ENCODE measurements at regions not wholly inside any gene's neighbourhood (a gene's known extent, or its start where the extent isn't known, plus 50 kb on each side); places are given as distances from the start of the nearest gene placed in this dataset.

DNA sequence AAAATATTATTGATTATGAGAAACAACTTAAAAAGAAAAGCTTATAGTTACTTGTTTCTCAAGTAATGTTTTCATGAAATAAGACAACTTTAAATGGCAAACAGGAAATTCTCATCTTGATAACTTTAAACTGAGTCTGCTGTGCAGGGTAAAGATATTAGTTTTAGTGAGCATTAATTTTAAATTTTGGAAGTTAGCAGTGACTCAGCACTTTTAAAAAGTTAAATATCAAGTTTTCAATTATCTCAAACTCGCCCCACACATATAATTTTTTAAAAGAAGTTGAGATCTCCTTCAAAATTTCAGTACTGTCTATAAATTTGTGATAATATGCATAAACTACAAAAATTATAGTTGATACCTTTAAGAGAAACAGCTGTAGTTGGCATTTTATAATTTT is 337.3 kb upstream of the NT5E start:
- TF ChIP-seq, protein P1, sequence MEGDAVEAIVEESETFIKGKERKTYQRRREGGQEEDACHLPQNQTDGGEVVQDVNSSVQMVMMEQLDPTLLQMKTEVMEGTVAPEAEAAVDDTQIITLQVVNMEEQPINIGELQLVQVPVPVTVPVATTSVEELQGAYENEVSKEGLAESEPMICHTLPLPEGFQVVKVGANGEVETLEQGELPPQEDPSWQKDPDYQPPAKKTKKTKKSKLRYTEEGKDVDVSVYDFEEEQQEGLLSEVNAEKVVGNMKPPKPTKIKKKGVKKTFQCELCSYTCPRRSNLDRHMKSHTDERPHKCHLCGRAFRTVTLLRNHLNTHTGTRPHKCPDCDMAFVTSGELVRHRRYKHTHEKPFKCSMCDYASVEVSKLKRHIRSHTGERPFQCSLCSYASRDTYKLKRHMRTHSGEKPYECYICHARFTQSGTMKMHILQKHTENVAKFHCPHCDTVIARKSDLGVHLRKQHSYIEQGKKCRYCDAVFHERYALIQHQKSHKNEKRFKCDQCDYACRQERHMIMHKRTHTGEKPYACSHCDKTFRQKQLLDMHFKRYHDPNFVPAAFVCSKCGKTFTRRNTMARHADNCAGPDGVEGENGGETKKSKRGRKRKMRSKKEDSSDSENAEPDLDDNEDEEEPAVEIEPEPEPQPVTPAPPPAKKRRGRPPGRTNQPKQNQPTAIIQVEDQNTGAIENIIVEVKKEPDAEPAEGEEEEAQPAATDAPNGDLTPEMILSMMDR (IDR thresholded peaks at IDR 0.05; ENCODE audit: borderline replicate concordance, insufficient read depth, low read depth, low read length), result no peak
- H3K4me3 ChIP-seq (ENCODE audit: low read depth, low read length), result no peak overlapping the region

DNA sequence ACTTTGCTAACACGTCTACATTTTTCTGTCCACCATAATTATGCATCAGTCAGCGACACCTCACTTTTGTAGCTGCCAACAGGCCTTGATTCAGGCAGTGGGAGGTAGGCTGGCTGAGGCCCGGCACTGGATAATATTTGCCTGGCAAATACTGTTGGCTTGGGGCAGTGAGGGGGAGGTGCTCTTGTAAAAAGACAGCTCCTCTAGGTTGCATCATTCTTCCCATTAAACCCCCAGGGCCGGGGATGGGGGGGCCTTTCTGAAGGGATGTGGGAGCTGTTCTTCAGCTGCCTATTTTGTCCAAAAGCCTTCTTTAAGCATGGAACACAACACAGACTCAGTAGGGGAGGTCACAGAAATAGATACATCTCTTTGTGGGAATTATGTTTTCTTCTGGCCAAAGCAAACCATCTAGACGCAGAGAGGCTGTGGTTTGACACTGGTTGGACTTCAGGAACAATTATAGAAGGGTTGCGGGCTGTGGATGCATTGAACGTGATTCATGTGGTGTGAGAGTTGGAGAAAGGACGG is 338.3 kb upstream of the NT5E start:
- TF ChIP-seq, protein P1 (IDR thresholded peaks at IDR 0.05; ENCODE audit: borderline replicate concordance, insufficient read depth, low read depth, low read length), result no peak
- no peak overlapping the region for H3K4me3 ChIP-seq (ENCODE audit: low read depth, low read length)

DNA sequence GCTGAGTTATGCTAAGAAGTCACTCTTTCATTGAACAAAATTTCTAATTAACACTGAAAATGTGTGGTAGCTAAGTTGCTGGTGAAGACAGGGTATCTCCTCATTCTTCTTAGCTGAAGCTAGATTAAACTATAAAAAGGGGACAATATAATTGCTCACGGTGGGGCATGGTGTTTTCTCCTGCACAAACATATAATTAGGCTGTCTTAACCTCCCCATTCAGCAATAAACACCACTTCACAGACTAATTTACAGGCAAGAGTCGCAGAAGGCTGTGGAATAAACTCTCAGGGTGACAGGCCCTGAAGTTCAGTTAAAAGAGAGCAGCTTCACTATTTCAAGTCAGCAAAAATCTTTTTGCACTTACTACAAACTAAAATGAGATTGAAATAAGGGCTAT is 338.9 kb upstream of the NT5E start:
- TF ChIP-seq, protein P1 (IDR thresholded peaks at IDR 0.05; ENCODE audit: borderline replicate concordance, insufficient read depth, low read depth, low read length), result no peak
- no peak overlapping the region for H3K4me3 ChIP-seq (ENCODE audit: low read depth, low read length)

DNA sequence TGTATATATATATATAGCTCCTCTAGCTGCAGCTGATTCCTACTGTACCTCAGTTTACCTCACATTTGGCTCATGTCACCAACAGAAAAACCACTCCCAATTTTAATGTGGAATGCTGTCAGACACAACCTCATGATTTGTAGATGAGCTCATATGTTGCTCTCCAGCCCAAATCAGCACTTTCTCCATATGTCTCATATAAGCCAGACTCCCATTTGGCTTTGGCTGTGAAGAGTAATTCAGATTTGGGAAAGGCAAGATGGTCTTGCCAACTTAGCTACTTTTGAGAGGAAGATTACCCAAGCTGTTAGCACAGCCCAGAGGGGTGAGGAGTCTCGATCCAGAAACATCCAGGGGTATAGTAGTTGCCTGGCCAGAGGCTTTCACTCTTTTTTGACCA is 342.2 kb upstream of the NT5E start:
- H3K4me3 ChIP-seq (ENCODE audit: low read depth, low read length), result no peak overlapping the region
- TF ChIP-seq, protein P1 (IDR thresholded peaks at IDR 0.05; ENCODE audit: borderline replicate concordance, insufficient read depth, low read depth, low read length), result no peak

DNA sequence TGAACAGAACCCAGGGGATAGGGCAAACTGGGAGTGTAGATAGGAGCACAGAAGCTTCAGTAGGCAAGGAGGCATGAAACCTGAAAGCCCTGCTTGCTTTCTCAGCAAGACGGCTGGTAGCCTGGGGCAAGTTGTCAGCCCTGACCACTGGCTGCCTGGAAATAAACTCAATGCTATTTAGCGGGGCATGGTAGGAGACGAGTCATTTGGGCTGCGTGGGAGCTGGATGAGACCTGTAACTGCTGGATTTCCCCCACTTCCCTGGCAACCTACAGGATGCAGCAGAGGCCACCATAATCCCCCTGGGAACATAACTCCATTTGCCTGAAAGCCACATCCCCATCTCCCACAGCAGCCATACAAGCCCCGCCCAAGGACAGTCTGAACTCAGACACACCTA is 332.6 kb upstream of the TBX18 start:
- H3K4me3 ChIP-seq (ENCODE audit: low read depth, low read length), result no peak overlapping the region
- TF ChIP-seq, protein P1 (IDR thresholded peaks at IDR 0.05; ENCODE audit: borderline replicate concordance, insufficient read depth, low read depth, low read length), result no peak

DNA sequence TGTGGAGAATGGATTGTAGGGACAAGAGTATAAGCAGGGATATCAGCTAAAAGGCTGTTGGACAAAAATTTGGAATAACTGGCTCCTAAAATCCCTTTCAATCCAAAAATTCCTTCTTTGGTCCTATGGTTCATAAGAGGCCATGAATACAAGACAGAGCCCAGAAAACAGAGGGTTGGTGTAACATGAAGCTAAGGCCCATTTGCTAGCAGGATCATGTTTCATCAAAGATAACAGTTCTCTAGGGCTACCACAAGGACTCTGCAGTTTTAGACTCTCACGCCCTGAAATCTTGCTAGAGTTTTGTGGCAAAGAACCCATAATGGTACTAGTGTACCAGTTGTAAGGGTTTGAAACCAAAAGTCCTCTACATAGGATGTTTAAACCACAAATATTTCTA is 327.8 kb upstream of the TBX18 start:
- TF ChIP-seq, protein P1 (IDR thresholded peaks at IDR 0.05; ENCODE audit: borderline replicate concordance, insufficient read depth, low read depth, low read length), result no peak
- H3K4me3 ChIP-seq (ENCODE audit: low read depth, low read length), result no peak overlapping the region

DNA sequence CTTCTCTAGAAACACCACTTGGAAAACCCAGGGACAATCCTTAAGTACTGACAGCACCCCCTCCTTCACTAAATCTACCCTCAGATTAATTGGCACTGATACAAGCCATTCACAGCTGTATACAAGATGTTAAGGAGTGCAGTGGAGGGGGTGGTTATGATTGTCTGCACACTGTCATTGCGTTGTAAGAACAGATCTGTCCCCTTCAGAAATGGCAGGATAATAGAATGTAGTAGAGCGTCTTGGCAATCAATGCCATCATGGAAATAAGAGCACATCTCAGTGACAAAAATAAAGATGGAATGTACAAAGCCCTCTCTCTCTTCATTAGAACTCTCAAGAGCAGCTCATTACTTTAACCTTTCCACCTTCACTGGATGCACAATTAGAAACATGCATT is 324.9 kb upstream of the TBX18 start:
- H3K4me3 ChIP-seq (ENCODE audit: low read depth, low read length), result no peak overlapping the region
- TF ChIP-seq, protein P1 (IDR thresholded peaks at IDR 0.05; ENCODE audit: borderline replicate concordance, insufficient read depth, low read depth, low read length), result no peak
